ENCODE measurements at regions not wholly inside any gene's neighbourhood (a gene's known extent, or its start where the extent isn't known, plus 50 kb on each side); places are given as distances from the start of the nearest gene placed in this dataset.

- no peak overlapping the region for H3K4me3 ChIP-seq (ENCODE audit: low read depth, low read length)
- CTCF ChIA-PET: no interaction called here
- no peaks in the 10 kb centered on the region for H3K9me3 ChIP-seq (ENCODE audit: control insufficient read depth, insufficient read depth, low read depth, low read length)
- POLR2A ChIA-PET: no interaction called here
- no peaks in the 10 kb centered on the region for H3K36me3 ChIP-seq (ENCODE audit: control insufficient read depth in 2 of 2, insufficient read depth in 1 of 2, low read length in 2 of 2)
- H3K27ac ChIP-seq (ENCODE audit: extremely low read depth, low read depth, low read length): no peak overlapping the region
- no peak for TF ChIP-seq ZNF660 (tag by site-specific recombination; IDR thresholded peaks at IDR 0.05)
- no peak for TF ChIP-seq ZNF354C (tag by site-specific recombination; IDR thresholded peaks at IDR 0.05; ENCODE audit: borderline replicate concordance, low read depth)
- no peak for TF ChIP-seq ZNF311 (tag by site-specific recombination; IDR thresholded peaks at IDR 0.05; ENCODE audit: borderline replicate concordance)
- no peak for TF ChIP-seq ZSCAN30 (tag by site-specific recombination; IDR thresholded peaks at IDR 0.05)
- no peak for TF ChIP-seq ZNF677 (tag by site-specific recombination; IDR thresholded peaks at IDR 0.05)
- TF ChIP-seq ZNF23 (tag by site-specific recombination; IDR thresholded peaks at IDR 0.05; ENCODE audit: borderline replicate concordance): no peak
- TF ChIP-seq, protein P1, sequence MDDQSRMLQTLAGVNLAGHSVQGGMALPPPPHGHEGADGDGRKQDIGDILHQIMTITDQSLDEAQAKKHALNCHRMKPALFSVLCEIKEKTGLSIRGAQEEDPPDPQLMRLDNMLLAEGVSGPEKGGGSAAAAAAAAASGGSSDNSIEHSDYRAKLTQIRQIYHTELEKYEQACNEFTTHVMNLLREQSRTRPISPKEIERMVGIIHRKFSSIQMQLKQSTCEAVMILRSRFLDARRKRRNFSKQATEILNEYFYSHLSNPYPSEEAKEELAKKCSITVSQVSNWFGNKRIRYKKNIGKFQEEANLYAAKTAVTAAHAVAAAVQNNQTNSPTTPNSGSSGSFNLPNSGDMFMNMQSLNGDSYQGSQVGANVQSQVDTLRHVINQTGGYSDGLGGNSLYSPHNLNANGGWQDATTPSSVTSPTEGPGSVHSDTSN (CRISPR knock-in tag; IDR thresholded peaks at IDR 0.05): no peak
- no peak for TF ChIP-seq ZNF510 (tag by site-specific recombination; IDR thresholded peaks at IDR 0.05; ENCODE audit: insufficient replicate concordance)
- no peak for TF ChIP-seq ZSCAN16 (tag by site-specific recombination; IDR thresholded peaks at IDR 0.05)
- no peak for TF ChIP-seq ZBTB17 (tag by site-specific recombination; IDR thresholded peaks at IDR 0.05)
- TF ChIP-seq, protein P2, sequence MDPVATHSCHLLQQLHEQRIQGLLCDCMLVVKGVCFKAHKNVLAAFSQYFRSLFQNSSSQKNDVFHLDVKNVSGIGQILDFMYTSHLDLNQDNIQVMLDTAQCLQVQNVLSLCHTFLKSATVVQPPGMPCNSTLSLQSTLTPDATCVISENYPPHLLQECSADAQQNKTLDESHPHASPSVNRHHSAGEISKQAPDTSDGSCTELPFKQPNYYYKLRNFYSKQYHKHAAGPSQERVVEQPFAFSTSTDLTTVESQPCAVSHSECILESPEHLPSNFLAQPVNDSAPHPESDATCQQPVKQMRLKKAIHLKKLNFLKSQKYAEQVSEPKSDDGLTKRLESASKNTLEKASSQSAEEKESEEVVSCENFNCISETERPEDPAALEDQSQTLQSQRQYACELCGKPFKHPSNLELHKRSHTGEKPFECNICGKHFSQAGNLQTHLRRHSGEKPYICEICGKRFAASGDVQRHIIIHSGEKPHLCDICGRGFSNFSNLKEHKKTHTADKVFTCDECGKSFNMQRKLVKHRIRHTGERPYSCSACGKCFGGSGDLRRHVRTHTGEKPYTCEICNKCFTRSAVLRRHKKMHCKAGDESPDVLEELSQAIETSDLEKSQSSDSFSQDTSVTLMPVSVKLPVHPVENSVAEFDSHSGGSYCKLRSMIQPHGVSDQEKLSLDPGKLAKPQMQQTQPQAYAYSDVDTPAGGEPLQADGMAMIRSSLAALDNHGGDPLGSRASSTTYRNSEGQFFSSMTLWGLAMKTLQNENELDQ (tag by site-specific recombination; IDR thresholded peaks at IDR 0.05; ENCODE audit: low read depth): no peak
- TF ChIP-seq, protein P3, sequence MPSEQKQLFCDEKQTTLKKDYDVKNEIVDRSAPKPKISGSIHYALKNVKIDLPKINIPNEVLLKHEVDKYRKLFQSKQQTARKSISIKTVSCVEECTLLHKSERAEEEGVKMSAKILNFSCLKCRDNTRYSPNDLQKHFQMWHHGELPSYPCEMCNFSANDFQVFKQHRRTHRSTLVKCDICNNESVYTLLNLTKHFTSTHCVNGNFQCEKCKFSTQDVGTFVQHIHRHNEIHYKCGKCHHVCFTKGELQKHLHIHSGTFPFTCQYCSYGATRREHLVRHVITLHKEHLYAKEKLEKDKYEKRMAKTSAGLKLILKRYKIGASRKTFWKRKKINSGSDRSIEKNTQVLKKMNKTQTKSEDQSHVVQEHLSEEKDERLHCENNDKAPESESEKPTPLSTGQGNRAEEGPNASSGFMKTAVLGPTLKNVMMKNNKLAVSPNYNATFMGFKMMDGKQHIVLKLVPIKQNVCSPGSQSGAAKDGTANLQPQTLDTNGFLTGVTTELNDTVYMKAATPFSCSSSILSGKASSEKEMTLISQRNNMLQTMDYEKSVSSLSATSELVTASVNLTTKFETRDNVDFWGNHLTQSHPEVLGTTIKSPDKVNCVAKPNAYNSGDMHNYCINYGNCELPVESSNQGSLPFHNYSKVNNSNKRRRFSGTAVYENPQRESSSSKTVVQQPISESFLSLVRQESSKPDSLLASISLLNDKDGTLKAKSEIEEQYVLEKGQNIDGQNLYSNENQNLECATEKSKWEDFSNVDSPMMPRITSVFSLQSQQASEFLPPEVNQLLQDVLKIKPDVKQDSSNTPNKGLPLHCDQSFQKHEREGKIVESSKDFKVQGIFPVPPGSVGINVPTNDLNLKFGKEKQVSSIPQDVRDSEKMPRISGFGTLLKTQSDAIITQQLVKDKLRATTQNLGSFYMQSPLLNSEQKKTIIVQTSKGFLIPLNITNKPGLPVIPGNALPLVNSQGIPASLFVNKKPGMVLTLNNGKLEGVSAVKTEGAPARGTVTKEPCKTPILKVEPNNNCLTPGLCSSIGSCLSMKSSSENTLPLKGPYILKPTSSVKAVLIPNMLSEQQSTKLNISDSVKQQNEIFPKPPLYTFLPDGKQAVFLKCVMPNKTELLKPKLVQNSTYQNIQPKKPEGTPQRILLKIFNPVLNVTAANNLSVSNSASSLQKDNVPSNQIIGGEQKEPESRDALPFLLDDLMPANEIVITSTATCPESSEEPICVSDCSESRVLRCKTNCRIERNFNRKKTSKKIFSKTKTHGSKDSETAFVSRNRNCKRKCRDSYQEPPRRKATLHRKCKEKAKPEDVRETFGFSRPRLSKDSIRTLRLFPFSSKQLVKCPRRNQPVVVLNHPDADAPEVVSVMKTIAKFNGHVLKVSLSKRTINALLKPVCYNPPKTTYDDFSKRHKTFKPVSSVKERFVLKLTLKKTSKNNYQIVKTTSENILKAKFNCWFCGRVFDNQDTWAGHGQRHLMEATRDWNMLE (tag by site-specific recombination; conservative IDR thresholded peaks at IDR 0.05; ENCODE audit: low read depth): no peak
- TF ChIP-seq ZNF274 (IDR thresholded peaks at IDR 0.05; ENCODE audit: low read length): no peak
- no peak for TF ChIP-seq ZNF274 (tag by site-specific recombination; IDR thresholded peaks at IDR 0.05; ENCODE audit: borderline replicate concordance)
- no peak for TF ChIP-seq BCL11B (tag by site-specific recombination; IDR thresholded peaks at IDR 0.05; ENCODE audit: low read depth)
- no peak for TF ChIP-seq ZNF112 (tag by site-specific recombination; IDR thresholded peaks at IDR 0.05)
- TF ChIP-seq TCF7L2 (IDR thresholded peaks at IDR 0.05; ENCODE audit: borderline replicate concordance, low read depth, low read length): no peak
- no peaks in the 10 kb centered on the region for H3K4me1 ChIP-seq (ENCODE audit: control insufficient read depth, insufficient read depth, low read length)
These were observed 1102.8 kb upstream of the SEL1L start for GRCh38 chr14:82636426-82636825.

DNA sequence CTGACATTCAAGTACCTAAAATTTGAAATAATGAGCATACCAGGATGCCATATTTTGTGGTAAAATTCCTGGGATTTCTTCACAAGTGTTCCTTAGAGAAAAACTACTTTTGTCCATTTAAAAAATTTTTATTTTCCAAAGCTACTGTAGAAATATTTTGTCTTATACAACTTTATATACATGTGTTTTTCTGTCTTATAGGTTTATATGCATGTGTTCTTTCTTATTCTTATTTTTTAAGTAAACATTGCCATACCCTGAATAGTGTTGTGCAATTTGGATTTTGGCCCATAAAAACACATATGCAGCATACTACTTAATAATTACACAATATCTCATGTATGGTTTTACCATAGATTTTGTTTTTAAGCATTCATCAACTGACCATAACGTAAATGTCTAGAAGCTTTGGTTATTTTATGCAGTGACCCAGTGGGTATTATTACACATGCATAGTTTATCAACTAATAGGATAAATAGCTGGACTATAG, 1107.4 kb upstream of the SEL1L start:
- POLR2A ChIA-PET: no interaction called here
- TF ChIP-seq ZNF514 (tag by site-specific recombination; IDR thresholded peaks at IDR 0.05) (no peak), ZBTB20 (tag by site-specific recombination; IDR thresholded peaks at IDR 0.05) (no peak), ZNF558 (tag by site-specific recombination; IDR thresholded peaks at IDR 0.05) (no peak), KLF16 (tag by site-specific recombination; IDR thresholded peaks at IDR 0.05) (no peak), ZNF707 (tag by site-specific recombination; IDR thresholded peaks at IDR 0.05) (no peak), ZBTB6 (tag by site-specific recombination; IDR thresholded peaks at IDR 0.05) (no peak), PATZ1 (tag by site-specific recombination; IDR thresholded peaks at IDR 0.05) (no peak)

More for the DNA sequence above, 1107.4 kb upstream of the SEL1L start:
- no peaks in the 10 kb centered on the region for H3K9me3 ChIP-seq (ENCODE audit: control insufficient read depth, insufficient read depth, low read depth, low read length)
- no peak overlapping the region for H3K4me3 ChIP-seq (ENCODE audit: low read depth, low read length)
- no peak overlapping the region for H3K27ac ChIP-seq (ENCODE audit: extremely low read depth, low read depth, low read length)
- CTCF ChIA-PET: no interaction called here
- H3K36me3 ChIP-seq (ENCODE audit: control insufficient read depth in 2 of 2, insufficient read depth in 1 of 2, low read length in 2 of 2): no peaks in the 10 kb centered on the region
- no peaks in the 10 kb centered on the region for H3K4me1 ChIP-seq (ENCODE audit: control insufficient read depth, insufficient read depth, low read length)
